Adrenal gland (tissue), 9 donors: ENCODE measurements at regions not wholly inside any gene's neighbourhood (a gene's known extent, or its start where the extent isn't known, plus 50 kb on each side); places are given as distances from the start of the nearest gene placed in this dataset.

Source experiments
- DNase-seq, 7 donors: peaks; one replicate each; pipeline ENCODE4 v3.0.0-alpha.2; 2019 to 2020
- H3K27ac ChIP-seq, 5 donors: fragments of 200-600 bp; sonication (generic) in 4 of 5; 1 replicate in 3 of 5; 2 replicates in 2 of 5; pipeline versions ENCODE4 v1.5.1 to v1.8.0; 2016 to 2020; ENCODE audit warnings: mild to moderate bottlenecking in 1 of 5
- H3K27me3 ChIP-seq: fragments of 200-600 bp; 2 replicates; pipeline ENCODE4 v1.8.0; 2021
- H3K36me3 ChIP-seq, 2 donors: fragments of 200-600 bp; replicated peaks in 1 of 2; 1 replicate in 1 of 2; 2 replicates in 1 of 2; pipeline versions ENCODE4 v1.5.1 to v1.8.0; 2018 to 2022
- H3K4me1 ChIP-seq, 2 donors: fragments of 200-600 bp; replicated peaks in 1 of 2; 1 replicate in 1 of 2; 2 replicates in 1 of 2; pipeline versions ENCODE4 v1.5.1 to v1.8.0; 2018 to 2021
- H3K4me3 ChIP-seq, 4 donors: fragments of 200-600 bp; sonication (generic) in 3 of 4; one replicate each; pipeline ENCODE4 v1.5.1; 2016 to 2018
- H3K9me3 ChIP-seq, 3 donors: fragments of 200-600 bp; sonication (generic) in 1 of 3; replicated peaks in 1 of 3; 1 replicate in 2 of 3; 2 replicates in 1 of 3; pipeline versions ENCODE4 v1.5.1 to v1.8.0; 2016 to 2021
- POLR2A ChIP-seq, 2 donors: fragments of 450-650 bp; IDR thresholded peaks; one replicate each; pipeline ENCODE4 v1.6.1; 2017; ENCODE audit warnings: antibody characterized with exemption in 2 of 2, mild to moderate bottlenecking in 2 of 2, moderate library complexity in 1 of 2
- WGBS, 4 donors: extraction: QIAGEN DNeasy Blood & Tissue Kit in 2 of 4; methylation state at CpG; one replicate each; pipeline versions ENCODE4 v1.1.5 to v1.1.7; 2013 to 2017; 5-methylcytosine and 5-hydroxymethylcytosine counted together
- intact Hi-C, 2 donors: fragments of 100-400 bp; cut with DNase I; formaldehyde crosslinking; loops; one replicate each; pipeline versions ENCODE4 v1.14.1 to v1.15.0; 2022 to 2023
- TF ChIP-seq, protein P1 (sequence below), 6 experiments: fragments of 450-650 bp in 4 of 6; fragments of 200-600 bp in 2 of 6; sonication (generic) in 1 of 6; IDR thresholded peaks; 1 replicate in 5 of 6; 2 replicates in 1 of 6; pipeline versions ENCODE4 v1.5.1 to v1.8.0; 2016 to 2021; ENCODE audit warnings: antibody characterized with exemption in 6 of 6, mild to moderate bottlenecking in 2 of 6, moderate library complexity in 1 of 6
- donor health status: healthy with polysubstance abuse.
- donor health status: Bipolar disorder and iron deficiency.
- donor health status: DM: yes; HTN: yes; CAD: no.
- donor health status: DM: no; HTN: no; CAD: no.
- donor health status: DM: no; HTN: no; CAD: no.

DNA sequence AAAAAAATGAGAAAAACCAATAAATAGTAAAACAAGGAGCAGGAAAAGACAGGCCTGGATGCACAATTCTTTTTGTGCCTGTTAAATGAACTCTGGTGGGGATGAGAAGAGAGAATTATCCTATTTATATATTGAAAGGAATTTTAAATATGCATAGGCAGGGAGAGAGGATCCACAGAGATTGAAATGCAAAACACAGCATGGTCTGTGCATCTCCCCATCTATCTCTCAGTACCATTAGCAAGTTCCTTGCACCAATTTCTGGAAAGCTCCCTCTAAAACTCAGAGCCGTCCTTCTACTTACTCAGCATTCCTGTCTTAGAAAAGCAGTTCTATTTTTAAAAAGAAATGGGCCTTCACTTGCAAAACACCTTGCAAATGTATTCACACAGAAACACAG, 502.3 kb upstream of the KLHL29 start:
- DNase-seq, result no peak
- Histone ChIP-seq H3K27me3 (no peaks in the 10 kb centered on the region), H3K36me3 (no peaks in the 10 kb centered on the region), H3K27ac (no peak overlapping the region), H3K9me3 (no peaks in the 10 kb centered on the region), H3K4me3 (no peak overlapping the region), H3K4me1 (no peaks in the 10 kb centered on the region)
- WGBS, 4 donors, result 43 to 59% (median 46%) methylated on average over 1 of the region's 1 CpG
- no peak for TF ChIP-seq POLR2A (IDR thresholded peaks at IDR 0.05)
- TF ChIP-seq, protein P1, sequence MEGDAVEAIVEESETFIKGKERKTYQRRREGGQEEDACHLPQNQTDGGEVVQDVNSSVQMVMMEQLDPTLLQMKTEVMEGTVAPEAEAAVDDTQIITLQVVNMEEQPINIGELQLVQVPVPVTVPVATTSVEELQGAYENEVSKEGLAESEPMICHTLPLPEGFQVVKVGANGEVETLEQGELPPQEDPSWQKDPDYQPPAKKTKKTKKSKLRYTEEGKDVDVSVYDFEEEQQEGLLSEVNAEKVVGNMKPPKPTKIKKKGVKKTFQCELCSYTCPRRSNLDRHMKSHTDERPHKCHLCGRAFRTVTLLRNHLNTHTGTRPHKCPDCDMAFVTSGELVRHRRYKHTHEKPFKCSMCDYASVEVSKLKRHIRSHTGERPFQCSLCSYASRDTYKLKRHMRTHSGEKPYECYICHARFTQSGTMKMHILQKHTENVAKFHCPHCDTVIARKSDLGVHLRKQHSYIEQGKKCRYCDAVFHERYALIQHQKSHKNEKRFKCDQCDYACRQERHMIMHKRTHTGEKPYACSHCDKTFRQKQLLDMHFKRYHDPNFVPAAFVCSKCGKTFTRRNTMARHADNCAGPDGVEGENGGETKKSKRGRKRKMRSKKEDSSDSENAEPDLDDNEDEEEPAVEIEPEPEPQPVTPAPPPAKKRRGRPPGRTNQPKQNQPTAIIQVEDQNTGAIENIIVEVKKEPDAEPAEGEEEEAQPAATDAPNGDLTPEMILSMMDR (IDR thresholded peaks at IDR 0.05), result no peak
- intact Hi-C loops, result no loop called here

DNA sequence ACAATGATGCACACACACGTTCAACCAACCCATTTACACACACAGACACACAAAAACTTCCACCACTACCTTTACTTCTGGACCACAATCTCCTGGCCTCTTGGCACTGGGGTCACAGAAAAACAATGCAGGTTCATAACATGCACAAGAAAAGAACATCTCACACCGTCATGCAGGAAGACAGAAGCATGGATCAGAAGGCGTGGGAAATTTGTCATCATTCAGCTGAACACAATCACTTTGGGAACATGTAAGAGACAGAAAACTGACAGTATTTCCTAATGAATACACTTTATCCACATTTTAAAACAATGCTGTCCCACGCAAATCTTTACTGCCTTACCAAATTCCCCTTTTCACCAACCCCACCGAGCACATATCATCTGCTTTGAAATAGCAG, 501.9 kb upstream of the KLHL29 start:
- 59 to 67% (median 65%) methylated on average over 5 of the region's 5 CpGs for WGBS, 4 donors
- no peak for DNase-seq
- Histone ChIP-seq H3K27me3 (no peaks in the 10 kb centered on the region), H3K9me3 (no peaks in the 10 kb centered on the region), H3K4me3 (no peak overlapping the region), H3K4me1 (no peaks in the 10 kb centered on the region), H3K27ac (no peak overlapping the region), H3K36me3 (no peaks in the 10 kb centered on the region)
- intact Hi-C loops, result no loop called here
- TF ChIP-seq, protein P1 (IDR thresholded peaks at IDR 0.05), result no peak
- TF ChIP-seq POLR2A (IDR thresholded peaks at IDR 0.05), result no peak

DNA sequence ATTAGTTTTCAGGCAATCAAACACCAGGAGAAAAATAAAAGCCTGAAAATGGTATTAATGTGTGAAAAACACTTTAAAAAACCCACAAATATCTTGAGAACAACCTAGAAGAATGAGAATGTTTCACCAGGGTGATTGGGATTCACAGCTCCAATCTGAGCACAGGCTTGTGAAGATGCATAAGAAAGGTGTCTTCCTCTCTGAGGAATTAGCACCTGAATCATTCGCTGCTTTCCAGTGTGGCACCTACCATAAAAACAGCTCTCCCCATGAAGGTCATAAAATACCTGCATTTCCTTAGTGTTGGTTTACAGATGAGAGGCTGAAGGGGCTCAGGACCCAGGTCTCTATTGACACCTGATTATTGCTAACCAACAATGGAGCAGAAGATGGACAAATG, 499.7 kb upstream of the KLHL29 start:
- H3K4me1 ChIP-seq, result no peaks in the 10 kb centered on the region
- no peaks in the 10 kb centered on the region for H3K27me3 ChIP-seq
- no peak overlapping the region for H3K27ac ChIP-seq
- TF ChIP-seq, protein P1 (IDR thresholded peaks at IDR 0.05), result no peak
- TF ChIP-seq POLR2A (IDR thresholded peaks at IDR 0.05), result no peak
- no peak overlapping the region for H3K4me3 ChIP-seq
- WGBS, 4 donors, result 23 to 90% (median 68%) methylated on average over 1 of the region's 1 CpG
- no peaks in the 10 kb centered on the region for H3K9me3 ChIP-seq
- H3K36me3 ChIP-seq, result no peaks in the 10 kb centered on the region
- intact Hi-C loops, result no loop called here
- no peak for DNase-seq

DNA sequence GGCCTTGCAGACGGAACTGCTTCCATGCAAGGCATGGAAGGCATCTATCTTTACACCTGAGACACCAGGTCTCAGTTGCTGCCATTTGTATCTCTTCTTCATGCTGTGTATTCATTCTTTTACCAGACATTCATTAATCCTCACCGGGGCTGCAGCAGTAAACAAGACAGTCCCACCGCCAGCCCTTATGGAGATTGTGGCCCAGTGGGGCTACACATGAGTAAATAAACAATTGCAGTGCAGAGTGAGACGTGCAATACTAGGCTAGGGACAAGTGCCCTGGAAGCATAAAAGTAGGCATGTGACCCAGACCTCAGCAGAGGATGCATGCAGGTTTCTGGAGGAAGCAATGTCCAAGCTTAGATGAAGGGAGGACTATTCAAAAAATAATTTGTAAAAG, 497.6 kb upstream of the KLHL29 start:
- Histone ChIP-seq H3K9me3 (no peaks in the 10 kb centered on the region), H3K27ac (no peak overlapping the region), H3K36me3 (no peaks in the 10 kb centered on the region), H3K4me1 (no peaks in the 10 kb centered on the region), H3K27me3 (no peaks in the 10 kb centered on the region), H3K4me3 (no peak overlapping the region)
- 63 to 81% (median 73%) methylated on average over 4 of the region's 4 CpGs for WGBS, 4 donors
- intact Hi-C loops, result no loop called here
- TF ChIP-seq, protein P1 (IDR thresholded peaks at IDR 0.05), result no peak
- no peak for TF ChIP-seq POLR2A (IDR thresholded peaks at IDR 0.05)
- DNase-seq, result no peak
